NCI-H2196 treated with DMSO at 0.1 percent for 48 hours (cell line): ENCODE measurements at regions not wholly inside any gene's neighbourhood (a gene's known extent, or its start where the extent isn't known, plus 50 kb on each side); places are given as distances from the start of the nearest gene placed in this dataset.
"Not testable (repeated sequence)": the region's sequence is repeated elsewhere in the genome, so short reads cannot be mapped to it uniquely, and the experiment has no call there.

Experiments used
- DNase-seq: peaks from one replicate; lab custom pipeline; 2025; ENCODE audit not compliant: unreplicated experiment; lab: John Stamatoyannopoulos, UW

- no peak for DNase-seq
Observed at GRCh38 chr5:165309446-165309845, 1804.0 kb downstream of the MAT2B start.

GRCh38 chr5:165310031-165310430, 1804.6 kb downstream of the MAT2B start:
- no peak for DNase-seq

GRCh38 chr5:165321912-165322311, 1816.5 kb downstream of the MAT2B start:
- no peak for DNase-seq

- DNase-seq: no peak
Observed at GRCh38 chr5:165325221-165325620, 1819.8 kb downstream of the MAT2B start.

- no peak for DNase-seq
Observed at GRCh38 chr5:165327631-165328030, 1822.2 kb downstream of the MAT2B start.

- no peak for DNase-seq
Observed at GRCh38 chr5:165328846-165329245, 1823.4 kb downstream of the MAT2B start.

- no peak for DNase-seq
Observed at GRCh38 chr5:165333623-165334022, 1828.2 kb downstream of the MAT2B start.

- DNase-seq: no peak
Observed at GRCh38 chr5:165334201-165334600, 1828.8 kb downstream of the MAT2B start.

GRCh38 chr5:165349735-165350134, 1844.3 kb downstream of the MAT2B start:
- DNase-seq: no peak

GRCh38 chr5:165351342-165351741, 1845.9 kb downstream of the MAT2B start:
- no peak for DNase-seq

- no peak for DNase-seq
Observed at GRCh38 chr5:165360366-165360765, 1854.9 kb downstream of the MAT2B start.

GRCh38 chr5:165360784-165361542, 1855.5 kb downstream of the MAT2B start:
- no peak for DNase-seq

- DNase-seq: no peak
Observed at GRCh38 chr5:165370233-165370632, 1864.8 kb downstream of the MAT2B start.

GRCh38 chr5:165370794-165371193, 1865.4 kb downstream of the MAT2B start:
- DNase-seq: no peak

- no peak for DNase-seq
Observed at GRCh38 chr5:165375201-165375600, 1869.8 kb downstream of the MAT2B start.

- DNase-seq: no peak
Observed at GRCh38 chr5:165393839-165394238, 1888.4 kb downstream of the MAT2B start.

- no peak for DNase-seq
Observed at GRCh38 chr5:165397516-165397915, 1892.1 kb downstream of the MAT2B start.

GRCh38 chr5:165400086-165400485, 1894.7 kb downstream of the MAT2B start:
- no peak for DNase-seq

GRCh38 chr5:165404917-165405316, 1899.5 kb downstream of the MAT2B start:
- DNase-seq: no peak

- no peak for DNase-seq
Observed at GRCh38 chr5:165405340-165405739, 1899.9 kb downstream of the MAT2B start.

- DNase-seq: no peak
Observed at GRCh38 chr5:165407352-165407751, 1901.9 kb downstream of the MAT2B start.

- DNase-seq: no peak
Observed at GRCh38 chr5:165410476-165410875, 1905.1 kb downstream of the MAT2B start.

- DNase-seq: not testable (repeated sequence)
Observed at GRCh38 chr5:165411532-165411931, 1906.1 kb downstream of the MAT2B start.
